H9 (cell line): ENCODE measurements at regions not wholly inside any gene's neighbourhood (a gene's known extent, or its start where the extent isn't known, plus 50 kb on each side); places are given as distances from the start of the nearest gene placed in this dataset.

Experiments used
- DNase-seq: peaks from one replicate; pipeline ENCODE4 v3.0.0-alpha.2; 2017
- H2AFZ ChIP-seq: one replicate; pipeline ENCODE4 v1.6.1; 2013; ENCODE audit warnings: mild to moderate bottlenecking, low read length, control low read depth, moderate library complexity
- H2AK5ac ChIP-seq: 2 replicates; pipeline ENCODE4 v1.6.1; 2013; ENCODE audit warnings: low read length, control low read depth, mixed read lengths; ENCODE audit not compliant: insufficient read length
- H2BK120ac ChIP-seq: one replicate; pipeline ENCODE4 v1.6.1; 2013; ENCODE audit warnings: low read depth, mild to moderate bottlenecking, low read length, control low read depth, inconsistent platforms; ENCODE audit not compliant: poor library complexity, severe bottlenecking
- H2BK12ac ChIP-seq: 2 replicates; pipeline ENCODE4 v1.6.1; 2013; ENCODE audit warnings: low read length, control low read depth, mixed read lengths, low read depth; ENCODE audit not compliant: insufficient read length
- H2BK15ac ChIP-seq: 2 replicates; pipeline ENCODE4 v1.6.1; 2013; ENCODE audit warnings: low read depth, low read length, control low read depth
- H2BK20ac ChIP-seq: one replicate; pipeline ENCODE4 v1.6.1; 2013; ENCODE audit warnings: low read depth, mild to moderate bottlenecking, low read length, control low read depth, inconsistent platforms; ENCODE audit not compliant: poor library complexity, severe bottlenecking
- H2BK5ac ChIP-seq: 2 replicates; pipeline ENCODE4 v1.6.1; 2013; ENCODE audit warnings: low read length, control low read depth, mixed read lengths; ENCODE audit not compliant: insufficient read length
- H3K14ac ChIP-seq: 2 replicates; pipeline ENCODE4 v1.6.1; 2013; ENCODE audit warnings: low read length, control low read depth; ENCODE audit not compliant: insufficient read depth
- H3K18ac ChIP-seq: 2 replicates; pipeline ENCODE4 v1.6.1; 2013; ENCODE audit warnings: low read depth, mild to moderate bottlenecking, mixed read lengths, low read length, control low read depth; ENCODE audit not compliant: insufficient read length
- H3K23ac ChIP-seq: 2 replicates; pipeline ENCODE4 v1.6.1; 2013; ENCODE audit warnings: low read length, control low read depth, mixed read lengths, low read depth; ENCODE audit not compliant: insufficient read length
- H3K23me2 ChIP-seq: 2 replicates; pipeline ENCODE4 v1.6.1; 2013; ENCODE audit warnings: low read depth, mild to moderate bottlenecking, mixed read lengths, low read length, control low read depth; ENCODE audit not compliant: insufficient read length, poor library complexity, severe bottlenecking
- H3K27ac ChIP-seq: 2 replicates; pipeline ENCODE4 v1.5.1; 2013; ENCODE audit warnings: low read length, control low read depth, mixed read lengths, low read depth; ENCODE audit not compliant: insufficient read length
- H3K27me3 ChIP-seq: 2 replicates; pipeline ENCODE4 v1.6.1; 2013; ENCODE audit warnings: low read length, control low read depth, inconsistent platforms; ENCODE audit not compliant: insufficient read depth
- H3K4ac ChIP-seq: 2 replicates; pipeline ENCODE4 v1.6.1; 2013; ENCODE audit warnings: low read depth, mild to moderate bottlenecking, control low read depth, inconsistent platforms, low read length, moderate library complexity
- H3K4me1 ChIP-seq: 2 replicates; pipeline ENCODE4 v1.6.1; 2013; ENCODE audit warnings: low read length, control low read depth, inconsistent platforms; ENCODE audit not compliant: insufficient read depth
- H3K4me2 ChIP-seq: 2 replicates; pipeline ENCODE4 v1.6.1; 2013; ENCODE audit warnings: low read length, control low read depth, mixed read lengths; ENCODE audit not compliant: insufficient read length, insufficient read depth
- H3K56ac ChIP-seq: 2 replicates; pipeline ENCODE4 v1.6.1; 2013; ENCODE audit warnings: low read depth, mild to moderate bottlenecking, mixed read lengths, low read length, control low read depth; ENCODE audit not compliant: insufficient read length
- H3K79me1 ChIP-seq: 2 replicates; pipeline ENCODE4 v1.6.1; 2013; ENCODE audit warnings: low read depth, mild to moderate bottlenecking, moderate library complexity, low read length, control low read depth, inconsistent platforms; ENCODE audit not compliant: insufficient read depth, poor library complexity, severe bottlenecking
- H3K79me2 ChIP-seq: 2 replicates; pipeline ENCODE4 v1.6.1; 2013; ENCODE audit warnings: low read length, control low read depth, inconsistent platforms; ENCODE audit not compliant: insufficient read depth
- H3K9ac ChIP-seq: 2 replicates; pipeline ENCODE4 v1.6.1; 2013; ENCODE audit warnings: low read length, control low read depth, mixed read lengths; ENCODE audit not compliant: insufficient read length; ENCODE audit errors: extremely low read depth
- H3K9me3 ChIP-seq: one replicate; pipeline ENCODE4 v1.6.1; 2013; ENCODE audit warnings: low read depth, low read length, inconsistent platforms; ENCODE audit not compliant: control insufficient read depth
- H3T11ph ChIP-seq: one replicate; pipeline ENCODE4 v1.6.1; 2013; ENCODE audit warnings: mild to moderate bottlenecking, low read length, control low read depth, inconsistent platforms
- H4K20me1 ChIP-seq: one replicate; pipeline ENCODE4 v1.6.1; 2013; ENCODE audit not compliant: control insufficient read depth, insufficient read length, insufficient read depth
- H4K5ac ChIP-seq: 2 replicates; pipeline ENCODE4 v1.6.1; 2013; ENCODE audit warnings: low read depth, mild to moderate bottlenecking, mixed read lengths, low read length, control low read depth; ENCODE audit not compliant: insufficient read length
- H4K8ac ChIP-seq: replicated peaks from 2 replicates; pipeline ENCODE4 v1.6.1; 2013; ENCODE audit warnings: low read length, control low read depth, mixed read lengths, low read depth; ENCODE audit not compliant: insufficient read length
- H4K91ac ChIP-seq: 2 replicates; pipeline ENCODE4 v1.6.1; 2013; ENCODE audit warnings: low read depth, mild to moderate bottlenecking, moderate library complexity, mixed read lengths, low read length, control low read depth; ENCODE audit not compliant: insufficient read length
- H3K27ac Mint-ChIP-seq, 3 experiments: 2 replicates in 2 of 3; 3 replicates in 1 of 3; pipeline ENCODE4 v1.8.0; 2020 to 2021; ENCODE audit warnings: mixed read lengths in 3 of 3, mild to moderate bottlenecking in 1 of 3, moderate library complexity in 1 of 3
- H3K27me3 Mint-ChIP-seq: 2 replicates; pipeline ENCODE4 v1.8.0; 2021; ENCODE audit warnings: low read depth, mild to moderate bottlenecking, moderate library complexity, mixed read lengths
- H3K36me3 Mint-ChIP-seq, 3 experiments: 2 replicates in 2 of 3; 3 replicates in 1 of 3; pipeline ENCODE4 v1.8.0; 2020 to 2021; ENCODE audit warnings: low read depth in 3 of 3, mixed read lengths in 3 of 3; ENCODE audit not compliant: insufficient read depth in 1 of 3
- H3K4me1 Mint-ChIP-seq, 2 experiments: 2 replicates each; pipeline ENCODE4 v1.8.0; 2020; ENCODE audit warnings: mixed read lengths in 2 of 2
- H3K4me3 Mint-ChIP-seq, 2 experiments: 2 replicates in 1 of 2; 3 replicates in 1 of 2; pipeline ENCODE4 v1.8.0; 2020 to 2021; ENCODE audit warnings: mild to moderate bottlenecking in 2 of 2, mixed read lengths in 2 of 2, moderate library complexity in 1 of 2
- H3K9me3 Mint-ChIP-seq, 2 experiments: 2 replicates in 1 of 2; 3 replicates in 1 of 2; pipeline ENCODE4 v1.8.0; 2020; ENCODE audit warnings: mild to moderate bottlenecking in 2 of 2, mixed read lengths in 2 of 2, moderate library complexity in 1 of 2
- CTCF ChIP-seq: fragments of 200-600 bp; sonication (generic); conservative IDR thresholded peaks from 3 replicates; pipeline ENCODE4 v1.8.0; 2021; ENCODE audit warnings: antibody characterized with exemption, mild to moderate bottlenecking
- WGBS: extraction: QIAGEN DNeasy Blood & Tissue Kit; methylation state at CpG from one replicate; pipeline ENCODE4 v1.1.7; 2013; ENCODE audit warnings: missing lambda C conversion rate, low lambda C conversion rate, mixed read lengths; ENCODE audit not compliant: insufficient read length; ENCODE audit errors: extremely low coverage; 5-methylcytosine and 5-hydroxymethylcytosine counted together

GRCh38 chr2:128447538-128447995 is 128.9 kb upstream of the HS6ST1 start:
- no peak for TF ChIP-seq CTCF
- H3K9me3 Mint-ChIP-seq = 0 out of 5 replicates have a peak, but pooled peaks cover 0 to 3% of the 10 kb centered on the region in 2 experiments
- Histone ChIP-seq H3K27ac (no peak overlapping the region), H2BK20ac (no peak overlapping the region), H3K27me3 (no peaks in the 10 kb centered on the region), H3K4me2 (no peak overlapping the region), H3T11ph (no peak overlapping the region), H3K14ac (no peak overlapping the region), H4K8ac (no peak overlapping the region), H3K79me2 (no peaks in the 10 kb centered on the region), H3K9me3 (no peaks in the 10 kb centered on the region), H3K18ac (no peak overlapping the region), H2BK15ac (no peak overlapping the region), H2BK5ac (no peak overlapping the region), H2BK12ac (no peak overlapping the region), H3K9ac (no peak overlapping the region), H4K5ac (no peak overlapping the region), H2AFZ (no peak overlapping the region), H3K56ac (no peak overlapping the region), H3K4me1 (no peaks in the 10 kb centered on the region; the same call in 1 of the 2 replicates), H3K4ac (no peak overlapping the region), H3K23ac (no peak overlapping the region), H3K23me2 (no peaks in the 10 kb centered on the region), H3K79me1 (no peaks in the 10 kb centered on the region), H4K91ac (no peak overlapping the region), H4K20me1 (no peaks in the 10 kb centered on the region), H2BK120ac (no peak overlapping the region), H2AK5ac (no peak overlapping the region)
- H3K27ac Mint-ChIP-seq = no peak overlapping the region
- no CpG with 5 or more reads among the region's 7 CpGs for WGBS
- H3K36me3 Mint-ChIP-seq = no peaks in the 10 kb centered on the region; a peak in 1 of 7 replicates
- H3K4me3 Mint-ChIP-seq = no peak overlapping the region
- peaks cover 15% of the 10 kb centered on the region in 2 experiments for H3K4me1 Mint-ChIP-seq
- peak; percentile 5 for DNase-seq
- peaks cover 1% of the 10 kb centered on the region; the same call in 1 of the 2 replicates for H3K27me3 Mint-ChIP-seq
